ENCODE measurements at regions not wholly inside any gene's neighbourhood (a gene's known extent, or its start where the extent isn't known, plus 50 kb on each side); places are given as distances from the start of the nearest gene placed in this dataset.

DNA sequence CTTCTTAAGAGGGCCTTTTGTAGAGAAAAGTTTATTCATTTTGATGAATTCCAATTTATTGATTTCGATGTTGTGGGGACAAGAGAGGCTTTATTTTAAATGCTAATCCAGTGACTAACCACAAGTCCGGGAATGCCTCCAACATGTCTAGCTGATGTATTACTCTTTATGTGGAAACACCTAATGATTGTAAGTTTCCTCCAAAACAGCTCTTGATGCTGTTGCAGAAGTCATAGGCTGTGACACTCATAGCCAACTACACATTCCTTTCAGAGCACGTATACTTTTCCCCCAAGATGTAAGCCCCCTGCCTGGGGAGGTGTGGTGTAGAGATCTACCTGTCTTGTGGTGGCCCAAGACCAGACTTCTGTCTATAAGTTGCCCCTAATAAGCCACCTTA is 61.3 kb upstream of the RNF24 start:
- no peak for DNase-seq (ENCODE audit: extremely low read depth, low read depth)
- TF ChIP-seq, protein P1, sequence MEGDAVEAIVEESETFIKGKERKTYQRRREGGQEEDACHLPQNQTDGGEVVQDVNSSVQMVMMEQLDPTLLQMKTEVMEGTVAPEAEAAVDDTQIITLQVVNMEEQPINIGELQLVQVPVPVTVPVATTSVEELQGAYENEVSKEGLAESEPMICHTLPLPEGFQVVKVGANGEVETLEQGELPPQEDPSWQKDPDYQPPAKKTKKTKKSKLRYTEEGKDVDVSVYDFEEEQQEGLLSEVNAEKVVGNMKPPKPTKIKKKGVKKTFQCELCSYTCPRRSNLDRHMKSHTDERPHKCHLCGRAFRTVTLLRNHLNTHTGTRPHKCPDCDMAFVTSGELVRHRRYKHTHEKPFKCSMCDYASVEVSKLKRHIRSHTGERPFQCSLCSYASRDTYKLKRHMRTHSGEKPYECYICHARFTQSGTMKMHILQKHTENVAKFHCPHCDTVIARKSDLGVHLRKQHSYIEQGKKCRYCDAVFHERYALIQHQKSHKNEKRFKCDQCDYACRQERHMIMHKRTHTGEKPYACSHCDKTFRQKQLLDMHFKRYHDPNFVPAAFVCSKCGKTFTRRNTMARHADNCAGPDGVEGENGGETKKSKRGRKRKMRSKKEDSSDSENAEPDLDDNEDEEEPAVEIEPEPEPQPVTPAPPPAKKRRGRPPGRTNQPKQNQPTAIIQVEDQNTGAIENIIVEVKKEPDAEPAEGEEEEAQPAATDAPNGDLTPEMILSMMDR (IDR thresholded peaks at IDR 0.05; ENCODE audit: low read depth, low read length): no peak

DNA sequence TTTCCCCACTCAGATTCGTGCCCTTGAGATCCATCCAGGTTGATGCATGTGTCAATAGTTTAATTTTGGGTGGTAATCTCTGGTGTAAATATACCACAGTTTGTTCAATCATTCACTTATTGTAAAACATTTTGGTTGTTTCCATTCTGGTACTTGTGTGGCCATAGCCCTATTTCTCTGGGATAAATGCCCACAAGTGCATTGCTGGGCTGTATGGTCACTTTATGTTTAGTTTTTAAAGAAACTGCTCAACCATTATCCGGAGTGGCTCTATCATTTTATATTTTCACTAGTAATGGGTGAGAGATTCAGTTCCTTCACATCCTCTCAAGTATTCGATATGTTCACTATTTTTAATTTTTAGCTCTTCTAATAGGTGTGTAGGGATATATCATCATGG is 60.7 kb upstream of the RNF24 start:
- TF ChIP-seq, protein P1 (IDR thresholded peaks at IDR 0.05; ENCODE audit: low read depth, low read length): no peak
- no peak for DNase-seq (ENCODE audit: extremely low read depth, low read depth)

DNA sequence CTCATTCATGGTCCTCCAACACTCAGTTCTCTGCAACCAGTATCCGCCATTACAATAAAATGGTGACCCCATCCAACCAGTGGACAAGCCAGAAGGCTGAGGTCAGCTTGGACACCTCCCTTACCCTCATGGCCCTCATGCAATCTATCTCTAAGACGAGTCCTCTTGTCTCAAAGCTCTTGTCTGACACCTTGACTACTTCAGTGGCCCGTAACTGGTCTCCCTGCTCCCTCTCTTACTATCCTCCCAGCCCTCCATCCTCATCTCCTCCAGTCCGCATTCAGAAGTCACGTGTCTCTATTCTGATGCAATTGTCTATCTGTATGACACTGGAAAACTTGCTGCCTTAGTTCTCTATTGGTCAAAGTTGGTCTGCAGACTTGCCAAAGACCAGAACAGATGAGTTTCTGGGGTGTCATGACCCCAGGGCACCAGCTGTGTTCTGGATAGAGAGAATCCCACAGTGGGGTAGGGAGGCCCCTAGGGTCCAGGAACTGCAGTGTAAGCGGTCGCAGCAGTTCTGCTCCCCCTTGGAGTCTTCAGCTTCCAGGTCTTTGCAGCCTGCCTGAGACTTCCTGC is 59.6 kb upstream of the RNF24 start:
- DNase-seq (ENCODE audit: extremely low read depth, low read depth): no peak
- TF ChIP-seq, protein P1 (IDR thresholded peaks at IDR 0.05; ENCODE audit: low read depth, low read length): no peak

DNA sequence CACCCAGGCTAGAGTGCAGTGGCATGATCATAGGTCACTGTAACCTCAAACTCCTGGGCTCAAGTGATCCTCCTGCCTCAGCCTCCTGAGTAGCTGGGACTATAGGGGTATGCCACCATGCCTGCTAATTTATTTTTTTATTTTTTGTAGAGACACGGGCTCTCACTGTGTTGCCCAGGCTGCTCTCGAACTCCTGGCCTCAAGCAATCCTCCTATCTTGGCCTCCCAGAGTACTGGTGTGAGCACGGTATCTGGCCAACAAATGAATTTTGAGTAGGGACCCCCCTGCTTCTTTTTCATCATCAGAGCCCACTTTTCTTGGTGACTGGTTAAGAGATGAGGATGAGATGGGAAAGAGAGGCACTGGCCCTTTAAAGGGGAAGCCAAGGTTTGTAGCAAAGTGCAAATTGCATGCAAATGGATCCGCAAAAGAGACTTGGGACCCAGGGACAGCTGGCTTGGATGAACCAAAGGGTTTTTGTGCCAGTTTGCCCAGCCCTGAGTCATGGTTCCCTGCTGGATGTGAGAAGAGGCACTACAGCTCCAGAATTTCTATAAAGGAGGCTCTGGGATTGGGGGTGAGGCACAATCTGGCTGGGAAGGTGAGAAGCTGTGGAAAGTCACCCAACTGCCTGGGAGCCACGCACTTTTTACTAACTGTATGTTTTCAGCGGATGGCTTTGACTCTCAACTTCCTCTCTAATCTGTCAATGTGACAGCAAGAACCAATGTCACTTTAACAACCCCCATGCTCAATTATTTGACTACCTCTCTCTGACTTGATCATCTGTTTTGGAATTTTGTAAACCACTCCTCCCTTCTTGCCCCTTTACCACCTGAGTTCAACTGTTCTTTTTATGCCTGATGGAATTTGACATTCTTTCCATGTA is 58.7 kb upstream of the RNF24 start:
- no peak for DNase-seq (ENCODE audit: extremely low read depth, low read depth)
- TF ChIP-seq, protein P1 (IDR thresholded peaks at IDR 0.05; ENCODE audit: low read depth, low read length): no peak

DNA sequence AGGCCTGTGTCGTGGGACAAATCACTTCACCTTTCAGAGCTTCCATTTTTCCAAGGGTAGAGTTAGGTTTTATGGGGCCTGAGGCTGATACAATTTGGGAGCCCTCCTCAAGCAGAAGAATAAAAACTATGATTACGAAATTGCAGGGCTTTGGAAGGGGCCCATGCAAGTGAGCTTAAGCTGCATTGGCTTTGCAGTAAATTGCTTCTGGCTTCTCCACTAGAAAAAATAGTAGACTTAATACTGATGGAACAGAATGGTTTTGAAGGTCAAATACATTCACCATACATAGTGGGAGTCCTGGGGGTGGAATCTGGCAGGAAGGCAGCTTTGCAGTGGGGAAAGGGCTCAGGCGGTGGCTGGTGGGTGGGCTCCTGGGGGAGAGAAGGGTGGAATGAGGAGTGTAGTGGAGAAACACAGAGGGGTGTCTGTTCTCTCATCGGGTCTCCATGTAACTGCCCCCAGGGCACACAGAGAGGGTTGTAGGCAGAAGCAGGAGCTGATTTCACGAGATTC is 55.9 kb upstream of the RNF24 start:
- TF ChIP-seq, protein P1 (IDR thresholded peaks at IDR 0.05; ENCODE audit: low read depth, low read length): no peak
- DNase-seq (ENCODE audit: extremely low read depth, low read depth): no peak

DNA sequence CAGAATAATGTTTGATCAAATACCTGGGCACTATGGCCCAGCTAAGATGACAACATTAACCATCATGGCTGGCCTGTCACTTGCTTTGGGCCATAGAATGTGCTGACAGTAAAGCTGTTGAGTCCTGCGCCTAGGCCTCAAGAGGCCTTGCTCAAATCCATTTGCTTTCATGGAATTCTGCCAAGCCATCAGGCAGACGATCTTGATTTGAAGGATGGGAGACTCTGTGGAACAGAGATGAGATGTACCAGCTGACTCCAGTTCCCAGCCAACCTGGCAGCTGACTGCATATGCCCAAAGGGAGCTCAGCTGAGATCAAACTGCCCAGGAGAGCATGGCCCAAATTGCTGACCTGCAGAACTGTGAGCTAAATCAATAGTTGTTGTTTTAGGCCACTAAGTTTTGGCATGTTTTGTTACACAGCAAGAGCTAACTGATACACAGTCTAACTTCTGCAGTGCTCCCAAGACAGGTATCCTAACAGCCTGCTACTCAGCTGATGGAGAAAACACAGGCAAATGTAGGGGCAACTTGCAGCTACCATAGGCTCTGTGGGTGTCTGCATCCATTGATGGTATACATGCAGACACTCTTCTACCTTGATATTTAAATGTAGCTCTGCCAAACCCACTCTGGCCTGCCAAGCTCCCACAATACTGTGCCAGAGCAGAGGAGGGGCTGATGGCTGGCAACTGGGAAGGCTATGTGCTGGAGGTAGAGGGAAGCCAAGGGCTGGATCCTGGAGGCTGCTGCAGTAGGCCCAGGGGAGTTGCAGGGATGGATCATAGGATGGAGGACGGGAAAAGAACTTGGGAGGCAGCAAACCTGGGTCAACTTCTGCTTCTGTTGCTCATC is 55.2 kb upstream of the RNF24 start:
- DNase-seq (ENCODE audit: extremely low read depth, low read depth): no peak
- TF ChIP-seq, protein P1 (IDR thresholded peaks at IDR 0.05; ENCODE audit: low read depth, low read length): no peak

Measured in AG09319 (cell line).